K562 (cell line): ENCODE measurements at regions not wholly inside any gene's neighbourhood (a gene's known extent, or its start where the extent isn't known, plus 50 kb on each side); places are given as distances from the start of the nearest gene placed in this dataset.

Source experiments
- ATAC-seq: fragments of 200-7000 bp; cut with Tn5 transposase; 3 replicates; pipeline ENCODE4 v1.9.1; 2020; ENCODE audit warnings: moderate library complexity
- BruUV-seq: library from RNA; stranded (reverse); fragments of 400-500 nt; replicated peaks from 2 replicates; lab custom pipeline; 2021; lab: Mats Ljungman, UMichigan
- CTCF ChIA-PET: fragments of 300-600 bp; formaldehyde crosslinking; extraction: SDS; loops from one replicate; lab custom pipeline; 2021; ENCODE audit warnings: low intra/inter-chr PET ratio; lab: Yijun Ruan, JAX
- POLR2A ChIA-PET: fragments of 300-600, 350-650 bp; sonication (Branson Sonifier 250); formaldehyde crosslinking; extraction: SDS; loops from one replicate; lab custom pipeline; 2021; ENCODE audit warnings: antibody characterized with exemption, inconsistent platforms; lab: Yijun Ruan, JAX
- DNase-seq, 4 experiments: peaks; one replicate each; pipeline versions ENCODE4 v3.0.0 to v3.0.0-alpha.2; 2011 to 2018; ENCODE audit warnings: low spot score in 3 of 4, mixed read lengths in 3 of 4; ENCODE audit errors: extremely low read depth in 1 of 4
- FAIRE-seq: peaks from 2 replicates; lab custom pipeline; 2011; peaks lifted over from hg19 to GRCh38; lab: Jason Lieb, UNC
- H2AFZ ChIP-seq: 2 replicates; pipeline ENCODE4 v1.6.0; 2011; ENCODE audit warnings: low read depth, low read length, control low read depth, inconsistent platforms
- H3K27ac ChIP-seq: fragments of 200-600 bp; 3 replicates; pipeline ENCODE4 v1.8.0; 2011; ENCODE audit warnings: low read depth, mild to moderate bottlenecking, control low read depth, inconsistent platforms, low read length, moderate library complexity, mixed read lengths; ENCODE audit errors: extremely low read depth
- H3K27me3 ChIP-seq, 2 experiments: fragments of 300-600 bp in 1 of 2; 2 replicates in 1 of 2; 3 replicates in 1 of 2; pipeline versions ENCODE4 v1.6.0 to v1.8.0; 2011; ENCODE audit warnings: inconsistent platforms in 2 of 2, low read length in 2 of 2, mild to moderate bottlenecking in 1 of 2, mixed read lengths in 1 of 2, moderate library complexity in 1 of 2; ENCODE audit not compliant: control insufficient read depth in 2 of 2, insufficient read depth in 2 of 2
- H3K36me3 ChIP-seq: fragments of 300-600 bp; 3 replicates; pipeline ENCODE4 v1.8.0; 2011; ENCODE audit warnings: mild to moderate bottlenecking, low read length, inconsistent platforms; ENCODE audit not compliant: control insufficient read depth, insufficient read depth
- H3K4me1 ChIP-seq, 2 experiments: fragments of 200-600 bp in 1 of 2; replicated peaks in 1 of 2; 2 replicates in 1 of 2; 3 replicates in 1 of 2; pipeline versions ENCODE4 v1.5.1 to v1.8.0; 2011; ENCODE audit warnings: inconsistent platforms in 2 of 2, low read length in 2 of 2, mild to moderate bottlenecking in 1 of 2, mixed read lengths in 1 of 2, moderate library complexity in 1 of 2; ENCODE audit not compliant: control insufficient read depth in 2 of 2, insufficient read depth in 2 of 2
- H3K4me2 ChIP-seq: 2 replicates; pipeline ENCODE4 v1.6.1; 2011; ENCODE audit warnings: low read length, control low read depth, inconsistent platforms, mixed read lengths; ENCODE audit not compliant: insufficient read depth
- H3K4me3 ChIP-seq: fragments of 200-600 bp; sonication (generic), shearing (Covaris generic); 2 replicates; pipeline ENCODE4 v1.5.1; 2016; ENCODE audit warnings: control low read depth, inconsistent platforms
- H3K79me2 ChIP-seq: fragments of 200-600 bp; 3 replicates; pipeline ENCODE4 v1.8.0; 2011; ENCODE audit warnings: low read length, inconsistent platforms; ENCODE audit not compliant: control insufficient read depth, insufficient read depth
- H3K9ac ChIP-seq, 2 experiments: 2 replicates each; pipeline versions ENCODE4 v1.6.0 to v1.6.1; 2011; ENCODE audit warnings: low read depth in 2 of 2, low read length in 2 of 2, control low read depth in 1 of 2, inconsistent platforms in 1 of 2, mild to moderate bottlenecking in 1 of 2, mixed read lengths in 1 of 2; ENCODE audit not compliant: insufficient read depth in 1 of 2
- H3K9me1 ChIP-seq: one replicate; pipeline ENCODE4 v1.6.0; 2011; ENCODE audit warnings: inconsistent platforms, mild to moderate bottlenecking, low read length, moderate library complexity; ENCODE audit not compliant: control insufficient read depth, insufficient read depth
- H3K9me3 ChIP-seq: replicated peaks from 2 replicates; pipeline ENCODE4 v1.5.1; 2011; ENCODE audit warnings: low read depth, low read length, inconsistent platforms; ENCODE audit not compliant: control insufficient read depth, insufficient read depth
- H4K20me1 ChIP-seq: replicated peaks from 2 replicates; pipeline ENCODE4 v1.6.1; 2011; ENCODE audit warnings: low read length, inconsistent platforms, mixed read lengths; ENCODE audit not compliant: control insufficient read depth, insufficient read depth
- BHLHE40 ChIP-seq: IDR thresholded peaks from 2 replicates; pipeline ENCODE4 v1.6.1; 2011; ENCODE audit warnings: low read length, improper control_type of control experiment
- CEBPB ChIP-seq: fragments of 450-650 bp; IDR thresholded peaks from 2 replicates; pipeline ENCODE4 v1.6.1; 2016; ENCODE audit warnings: missing genetic modification characterization, missing compliant biosample characterization
- DACH1 ChIP-seq: fragments of 450-650 bp; IDR thresholded peaks from 2 replicates; pipeline ENCODE4 v1.6.1; 2018; ENCODE audit not compliant: partially characterized antibody
- DIDO1 ChIP-seq: fragments of 450-650 bp; IDR thresholded peaks from 2 replicates; pipeline ENCODE4 v1.6.1; 2016; ENCODE audit warnings: low read depth, missing biosample characterization, missing genetic modification characterization
- HMG20A ChIP-seq: fragments of 450-650 bp; formaldehyde crosslinking; conservative IDR thresholded peaks from 2 replicates; pipeline ENCODE4 v1.4.0; 2020; ENCODE audit warnings: mild to moderate bottlenecking, mixed read lengths
- KDM5B ChIP-seq: fragments of 200-600 bp; sonication (generic); IDR thresholded peaks from 2 replicates; pipeline ENCODE4 v1.6.1; 2012; ENCODE audit warnings: low read depth, mild to moderate bottlenecking, moderate library complexity, low read length, control low read depth, inconsistent platforms; ENCODE audit not compliant: insufficient replicate concordance
- L3MBTL2 ChIP-seq: fragments of 450-650 bp; IDR thresholded peaks from 2 replicates; pipeline ENCODE4 v1.6.1; 2016; ENCODE audit warnings: mild to moderate bottlenecking, moderate library complexity
- MIER1 ChIP-seq: fragments of 450-650 bp; IDR thresholded peaks from 2 replicates; pipeline ENCODE4 v1.6.1; 2016; ENCODE audit warnings: antibody characterized with exemption, mild to moderate bottlenecking, low read depth
- NR2C2 ChIP-seq, 2 experiments: fragments of 200-800 bp in 1 of 2; sonication (Bioruptor generic) in 1 of 2; sonication (generic) in 1 of 2; formaldehyde crosslinking in 1 of 2; IDR thresholded peaks; 2 replicates each; pipeline versions ENCODE4 v1.6.1 to v1.8.0; 2016 to 2022; ENCODE audit warnings: mild to moderate bottlenecking in 1 of 2, missing compliant biosample characterization in 1 of 2, missing genetic modification characterization in 1 of 2, missing genetic modification reagents in 1 of 2
- SETDB1 ChIP-seq: IDR thresholded peaks from one replicate; pipeline ENCODE4 v1.6.1; 2012; ENCODE audit warnings: low read length, control low read depth, inconsistent platforms
- SIN3B ChIP-seq: fragments of 450-650 bp; IDR thresholded peaks from 2 replicates; pipeline ENCODE4 v1.6.1; 2017; ENCODE audit warnings: low read depth, mild to moderate bottlenecking, moderate library complexity
- ZKSCAN3 ChIP-seq: fragments of 250-450 bp; sonication (Bioruptor Pico); IDR thresholded peaks from 2 replicates; pipeline ENCODE4 v1.4.0; 2020
- ZKSCAN8 ChIP-seq: fragments of 200-800 bp; sonication (Bioruptor generic); IDR thresholded peaks from 2 replicates; pipeline ENCODE4 v1.6.1; 2016; ENCODE audit warnings: missing genetic modification characterization, missing compliant biosample characterization
- ZNF143 ChIP-seq: sonication (generic); formaldehyde crosslinking; IDR thresholded peaks from 2 replicates; pipeline ENCODE4 v1.9.0; 2022; ENCODE audit warnings: mild to moderate bottlenecking, missing genetic modification reagents
- ZNF561 ChIP-seq: fragments of 450-650 bp; formaldehyde crosslinking; conservative IDR thresholded peaks from 2 replicates; pipeline ENCODE4 v1.4.0; 2020; ENCODE audit warnings: mild to moderate bottlenecking, moderate library complexity
- WGBS: fragments of 100-300 bp; shearing (Covaris generic); methylation state at CpG from one replicate; pipeline ENCODE4 v1.1.6; 2016; ENCODE audit warnings: low coverage, mixed read lengths; ENCODE audit not compliant: insufficient coverage; ENCODE audit errors: missing lambda C conversion rate; 5-methylcytosine and 5-hydroxymethylcytosine counted together
- in situ Hi-C: fragments of 300-500 bp; cut with MboI; formaldehyde crosslinking; loops from 4 replicates; pipeline ENCODE4 v1.15.0; 2018; ENCODE audit warnings: inconsistent platforms, mixed read lengths
- intact Hi-C: fragments of 100-400 bp; cut with micrococcal nuclease; formaldehyde crosslinking; loops from 2 replicates; pipeline ENCODE4 v1.14.2; 2022
- TF ChIP-seq, protein P1 (sequence below), 2 experiments: fragments of 450-650 bp; conservative IDR thresholded peaks; 2 replicates each; pipeline ENCODE4 v1.6.1; 2017; ENCODE audit warnings: mild to moderate bottlenecking in 2 of 2, moderate library complexity in 2 of 2
- TF ChIP-seq, protein P2 (sequence below): fragments of 200-800 bp; sonication (Bioruptor generic); IDR thresholded peaks from 2 replicates; pipeline ENCODE4 v1.6.1; 2017; ENCODE audit warnings: missing genetic modification characterization, missing compliant biosample characterization
- TF ChIP-seq, protein P3 (sequence below): IDR thresholded peaks from 2 replicates; pipeline ENCODE4 v1.6.1; 2011; ENCODE audit warnings: borderline replicate concordance, low read depth, mild to moderate bottlenecking, moderate library complexity, low read length; ENCODE audit not compliant: insufficient read depth, poor library complexity, severe bottlenecking

DNA sequence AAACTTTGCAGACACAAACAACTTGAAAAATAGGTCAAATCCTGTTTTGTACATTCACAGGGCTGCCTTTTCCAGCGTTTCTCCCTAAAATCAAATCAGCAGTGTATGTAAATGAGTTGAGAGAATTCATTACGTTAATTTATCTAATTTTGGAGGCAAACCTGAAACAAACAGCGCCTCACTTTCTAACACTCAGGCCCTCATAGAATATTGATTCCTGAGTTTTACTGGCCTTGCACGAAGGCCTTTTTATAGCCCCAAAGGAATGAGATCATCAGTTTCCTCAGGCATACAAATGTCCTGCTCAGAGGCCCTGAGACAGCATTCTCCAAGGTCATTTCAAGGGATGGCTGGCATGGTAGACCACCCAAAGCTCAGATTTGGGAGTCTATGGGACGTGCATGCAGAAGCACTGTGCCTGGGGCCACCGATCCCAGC is 131.7 kb upstream of the CHST15 start:
- in situ Hi-C loops = no loop called here
- Histone ChIP-seq H4K20me1 (no peaks in the 10 kb centered on the region), H3K27me3 (peaks cover 0 to 15% of the 10 kb centered on the region in 2 experiments; a peak in 3 of 5 replicates), H3K79me2 (no peaks in the 10 kb centered on the region)
- no peak for TF ChIP-seq L3MBTL2
- no peak for TF ChIP-seq ZNF561 (CRISPR knock-in tag)
- no peak for TF ChIP-seq ZKSCAN8 (CRISPR knock-in tag)
- no peak for TF ChIP-seq SETDB1
- TF ChIP-seq SIN3B = no peak
- no peak for TF ChIP-seq NR2C2 (CRISPR knock-in tag; IDR thresholded peaks at IDR 0.05)
- no peak for TF ChIP-seq NR2C2 (tag; IDR thresholded peaks at IDR 0.05)
- TF ChIP-seq BHLHE40 = no peak
- no peak for TF ChIP-seq HMG20A
- no peak for TF ChIP-seq DACH1
- TF ChIP-seq, protein P1, sequence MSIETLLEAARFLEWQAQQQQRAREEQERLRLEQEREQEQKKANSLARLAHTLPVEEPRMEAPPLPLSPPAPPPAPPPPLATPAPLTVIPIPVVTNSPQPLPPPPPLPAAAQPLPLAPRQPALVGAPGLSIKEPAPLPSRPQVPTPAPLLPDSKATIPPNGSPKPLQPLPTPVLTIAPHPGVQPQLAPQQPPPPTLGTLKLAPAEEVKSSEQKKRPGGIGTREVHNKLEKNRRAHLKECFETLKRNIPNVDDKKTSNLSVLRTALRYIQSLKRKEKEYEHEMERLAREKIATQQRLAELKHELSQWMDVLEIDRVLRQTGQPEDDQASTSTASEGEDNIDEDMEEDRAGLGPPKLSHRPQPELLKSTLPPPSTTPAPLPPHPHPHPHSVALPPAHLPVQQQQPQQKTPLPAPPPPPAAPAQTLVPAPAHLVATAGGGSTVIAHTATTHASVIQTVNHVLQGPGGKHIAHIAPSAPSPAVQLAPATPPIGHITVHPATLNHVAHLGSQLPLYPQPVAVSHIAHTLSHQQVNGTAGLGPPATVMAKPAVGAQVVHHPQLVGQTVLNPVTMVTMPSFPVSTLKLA (conservative IDR thresholded peaks at IDR 0.05) = no peak
- no peak for TF ChIP-seq ZNF143 (CRISPR knock-in tag)
- TF ChIP-seq KDM5B = no peak
- TF ChIP-seq DIDO1 (tag) = no peak
- TF ChIP-seq, protein P2, sequence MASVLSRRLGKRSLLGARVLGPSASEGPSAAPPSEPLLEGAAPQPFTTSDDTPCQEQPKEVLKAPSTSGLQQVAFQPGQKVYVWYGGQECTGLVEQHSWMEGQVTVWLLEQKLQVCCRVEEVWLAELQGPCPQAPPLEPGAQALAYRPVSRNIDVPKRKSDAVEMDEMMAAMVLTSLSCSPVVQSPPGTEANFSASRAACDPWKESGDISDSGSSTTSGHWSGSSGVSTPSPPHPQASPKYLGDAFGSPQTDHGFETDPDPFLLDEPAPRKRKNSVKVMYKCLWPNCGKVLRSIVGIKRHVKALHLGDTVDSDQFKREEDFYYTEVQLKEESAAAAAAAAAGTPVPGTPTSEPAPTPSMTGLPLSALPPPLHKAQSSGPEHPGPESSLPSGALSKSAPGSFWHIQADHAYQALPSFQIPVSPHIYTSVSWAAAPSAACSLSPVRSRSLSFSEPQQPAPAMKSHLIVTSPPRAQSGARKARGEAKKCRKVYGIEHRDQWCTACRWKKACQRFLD (CRISPR knock-in tag) = no peak
- TF ChIP-seq ZKSCAN3 (CRISPR knock-in tag) = no peak
- TF ChIP-seq MIER1 = no peak
- TF ChIP-seq CEBPB = no peak
- TF ChIP-seq, protein P3, sequence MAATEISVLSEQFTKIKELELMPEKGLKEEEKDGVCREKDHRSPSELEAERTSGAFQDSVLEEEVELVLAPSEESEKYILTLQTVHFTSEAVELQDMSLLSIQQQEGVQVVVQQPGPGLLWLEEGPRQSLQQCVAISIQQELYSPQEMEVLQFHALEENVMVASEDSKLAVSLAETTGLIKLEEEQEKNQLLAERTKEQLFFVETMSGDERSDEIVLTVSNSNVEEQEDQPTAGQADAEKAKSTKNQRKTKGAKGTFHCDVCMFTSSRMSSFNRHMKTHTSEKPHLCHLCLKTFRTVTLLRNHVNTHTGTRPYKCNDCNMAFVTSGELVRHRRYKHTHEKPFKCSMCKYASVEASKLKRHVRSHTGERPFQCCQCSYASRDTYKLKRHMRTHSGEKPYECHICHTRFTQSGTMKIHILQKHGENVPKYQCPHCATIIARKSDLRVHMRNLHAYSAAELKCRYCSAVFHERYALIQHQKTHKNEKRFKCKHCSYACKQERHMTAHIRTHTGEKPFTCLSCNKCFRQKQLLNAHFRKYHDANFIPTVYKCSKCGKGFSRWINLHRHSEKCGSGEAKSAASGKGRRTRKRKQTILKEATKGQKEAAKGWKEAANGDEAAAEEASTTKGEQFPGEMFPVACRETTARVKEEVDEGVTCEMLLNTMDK = no peak
- TF ChIP-seq, all 486 proteins: peak for 0
- WGBS = 0% methylated on average over 5 of the region's 6 CpGs
- H3K27ac ChIP-seq = no peak overlapping the region
- no peak overlapping the region for H3K4me2 ChIP-seq
- peaks cover 10% of the 10 kb centered on the region for H3K9me3 ChIP-seq
- intact Hi-C loops = no loop called here
- H3K9ac ChIP-seq = no peak overlapping the region
- ChIA-PET CTCF (no interaction called here), POLR2A (no interaction called here)
- FAIRE-seq (no peak), ATAC-seq (no peak), DNase-seq (no peak)
- H2AFZ ChIP-seq = no peak overlapping the region
- H3K36me3 ChIP-seq = no peaks in the 10 kb centered on the region
- no peak overlapping the region for H3K4me3 ChIP-seq
- no peaks in the 10 kb centered on the region for H3K9me1 ChIP-seq
- H3K4me1 ChIP-seq = no peaks in the 10 kb centered on the region
- BruUV-seq = no TSS peak
